CD4-positive, alpha-beta T cell (primary cell): ENCODE measurements at regions not wholly inside any gene's neighbourhood (a gene's known extent, or its start where the extent isn't known, plus 50 kb on each side); places are given as distances from the start of the nearest gene placed in this dataset.
"Not testable (repeated sequence)": the region's sequence is repeated elsewhere in the genome, so short reads cannot be mapped to it uniquely, and the experiment has no call there.

Experiments used
- ATAC-seq: fragments of 200-7000 bp; cut with Tn5 transposase; one replicate; pipeline ENCODE4 v1.10.0; 2022; ENCODE audit warnings: mild to moderate bottlenecking; ENCODE audit not compliant: poor library complexity
- CTCF ChIA-PET: fragments of 350-600 bp; sonication (Branson Sonifier 250); formaldehyde crosslinking; loops from one replicate; lab custom pipeline; 2021; ENCODE audit warnings: antibody characterized with exemption, inconsistent platforms; lab: Charles Lee
- POLR2A ChIA-PET: fragments of 350-600 bp; sonication (Branson Sonifier 250); formaldehyde crosslinking; loops from one replicate; lab custom pipeline; 2021; ENCODE audit warnings: antibody characterized with exemption, inconsistent platforms; lab: Charles Lee
- DNase-seq, 14 experiments: peaks; one replicate each; pipeline ENCODE4 v3.0.0-alpha.2; 2013 to 2020; ENCODE audit warnings: mixed read lengths in 2 of 14
- H3K27ac ChIP-seq, 2 donors: one replicate each; pipeline versions ENCODE4 v1.5.1 to v1.7.0; 2013; ENCODE audit warnings: low read length in 2 of 2, low read depth in 1 of 2, mild to moderate bottlenecking in 1 of 2
- H3K27me3 ChIP-seq, 2 experiments: 1 replicate in 1 of 2; 2 replicates in 1 of 2; pipeline versions ENCODE4 v1.6.1 to v1.7.0; 2013; ENCODE audit warnings: low read length in 2 of 2, control low read depth in 1 of 2, mild to moderate bottlenecking in 1 of 2, moderate library complexity in 1 of 2; ENCODE audit not compliant: insufficient read depth in 2 of 2, control insufficient read depth in 1 of 2
- H3K36me3 ChIP-seq: one replicate; pipeline ENCODE4 v1.6.1; 2013; ENCODE audit warnings: low read length, control low read depth; ENCODE audit not compliant: insufficient read depth
- H3K4me1 ChIP-seq: one replicate; pipeline ENCODE4 v1.6.1; 2013; ENCODE audit warnings: low read length, control low read depth; ENCODE audit not compliant: insufficient read depth
- H3K4me3 ChIP-seq: one replicate; pipeline ENCODE4 v1.5.1; 2013; ENCODE audit warnings: mild to moderate bottlenecking, low read length, moderate library complexity
- H3K9me3 ChIP-seq, 2 experiments: 1 replicate in 1 of 2; 2 replicates in 1 of 2; pipeline versions ENCODE4 v1.6.1 to v1.7.0; 2013; ENCODE audit warnings: low read length in 2 of 2, mild to moderate bottlenecking in 2 of 2, control low read depth in 1 of 2, moderate library complexity in 1 of 2; ENCODE audit not compliant: control insufficient read depth in 1 of 2, insufficient read depth in 1 of 2
- H3K27ac Mint-ChIP-seq: one replicate; pipeline ENCODE4 v1.8.0; 2020; ENCODE audit warnings: mixed read lengths
- H3K27me3 Mint-ChIP-seq: one replicate; pipeline ENCODE4 v1.8.0; 2021; ENCODE audit warnings: mixed read lengths
- H3K36me3 Mint-ChIP-seq: one replicate; pipeline ENCODE4 v1.8.0; 2021; ENCODE audit warnings: low read depth, mixed read lengths
- H3K4me1 Mint-ChIP-seq: one replicate; pipeline ENCODE4 v1.8.0; 2021; ENCODE audit warnings: low read depth, mixed read lengths
- H3K4me3 Mint-ChIP-seq: one replicate; pipeline ENCODE4 v1.8.0; 2020; ENCODE audit warnings: mild to moderate bottlenecking, mixed read lengths
- H3K9me3 Mint-ChIP-seq: one replicate; pipeline ENCODE4 v1.8.0; 2020; ENCODE audit warnings: mixed read lengths
- intact Hi-C, 2 experiments: fragments of 100-400 bp; cut with DNase I in 1 of 2; cut with micrococcal nuclease in 1 of 2; formaldehyde crosslinking; loops; one replicate each; pipeline versions ENCODE4 v1.15.1 to v1.9.0; 2023 to 2025; cut with DNase I, micrococcal nuclease
- TF ChIP-seq, protein P1 (sequence below): fragments of 200-600 bp; IDR thresholded peaks from one replicate; pipeline ENCODE4 v1.8.0; 2022; ENCODE audit warnings: antibody characterized with exemption, mild to moderate bottlenecking

DNA sequence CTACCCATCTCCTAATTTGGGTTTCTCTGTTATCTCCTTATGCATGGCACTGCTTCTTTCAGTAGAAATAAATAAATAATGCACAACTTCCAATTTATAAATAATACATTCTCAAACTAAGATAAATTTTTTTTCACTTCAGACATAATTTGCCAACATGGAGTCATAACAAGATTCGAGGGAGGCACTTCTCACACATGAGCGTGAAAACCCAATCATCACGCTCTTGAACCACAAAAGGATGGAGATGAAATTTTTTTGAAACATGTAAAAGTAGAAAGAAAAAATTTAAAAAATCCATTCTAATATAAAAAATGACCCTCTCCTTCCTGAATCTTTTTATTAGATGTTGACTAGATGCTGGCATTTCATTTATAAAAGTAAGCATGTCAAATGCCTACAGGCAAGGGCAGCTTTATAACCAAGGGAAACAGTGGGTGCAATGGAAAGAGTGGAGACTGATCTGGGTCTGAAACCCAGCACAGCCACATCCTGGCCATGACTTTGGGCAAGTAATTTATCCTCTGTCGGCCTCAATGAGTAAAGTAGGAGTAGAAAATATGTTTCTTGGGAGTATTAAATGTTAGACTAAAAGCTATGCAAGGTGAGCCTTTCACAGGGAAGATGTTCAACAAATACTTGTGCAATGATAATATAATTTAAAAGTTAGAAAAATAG lies 185.0 kb downstream of the STK31 start:
- Mint-ChIP-seq H3K4me1 (peaks cover 27% of the 10 kb centered on the region), H3K27ac (no peak overlapping the region), H3K9me3 (no peaks in the 10 kb centered on the region), H3K36me3 (no peaks in the 10 kb centered on the region), H3K27me3 (peaks cover 27% of the 10 kb centered on the region), H3K4me3 (peak overlapping the region; percentile 17)
- Histone ChIP-seq H3K27ac (no peak overlapping the region), H3K4me3 (no peak overlapping the region), H3K9me3 (no peaks in the 10 kb centered on the region), H3K36me3 (no peaks in the 10 kb centered on the region), H3K27me3 (peaks cover 0 to 3% of the 10 kb centered on the region in 2 experiments), H3K4me1 (peaks cover 22% of the 10 kb centered on the region)
- no peak for ATAC-seq
- CTCF ChIA-PET = no interaction called here
- intact Hi-C loops = no loop called here
- TF ChIP-seq, protein P1, sequence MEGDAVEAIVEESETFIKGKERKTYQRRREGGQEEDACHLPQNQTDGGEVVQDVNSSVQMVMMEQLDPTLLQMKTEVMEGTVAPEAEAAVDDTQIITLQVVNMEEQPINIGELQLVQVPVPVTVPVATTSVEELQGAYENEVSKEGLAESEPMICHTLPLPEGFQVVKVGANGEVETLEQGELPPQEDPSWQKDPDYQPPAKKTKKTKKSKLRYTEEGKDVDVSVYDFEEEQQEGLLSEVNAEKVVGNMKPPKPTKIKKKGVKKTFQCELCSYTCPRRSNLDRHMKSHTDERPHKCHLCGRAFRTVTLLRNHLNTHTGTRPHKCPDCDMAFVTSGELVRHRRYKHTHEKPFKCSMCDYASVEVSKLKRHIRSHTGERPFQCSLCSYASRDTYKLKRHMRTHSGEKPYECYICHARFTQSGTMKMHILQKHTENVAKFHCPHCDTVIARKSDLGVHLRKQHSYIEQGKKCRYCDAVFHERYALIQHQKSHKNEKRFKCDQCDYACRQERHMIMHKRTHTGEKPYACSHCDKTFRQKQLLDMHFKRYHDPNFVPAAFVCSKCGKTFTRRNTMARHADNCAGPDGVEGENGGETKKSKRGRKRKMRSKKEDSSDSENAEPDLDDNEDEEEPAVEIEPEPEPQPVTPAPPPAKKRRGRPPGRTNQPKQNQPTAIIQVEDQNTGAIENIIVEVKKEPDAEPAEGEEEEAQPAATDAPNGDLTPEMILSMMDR = no peak
- no peak for DNase-seq
- POLR2A ChIA-PET = no interaction called here

DNA sequence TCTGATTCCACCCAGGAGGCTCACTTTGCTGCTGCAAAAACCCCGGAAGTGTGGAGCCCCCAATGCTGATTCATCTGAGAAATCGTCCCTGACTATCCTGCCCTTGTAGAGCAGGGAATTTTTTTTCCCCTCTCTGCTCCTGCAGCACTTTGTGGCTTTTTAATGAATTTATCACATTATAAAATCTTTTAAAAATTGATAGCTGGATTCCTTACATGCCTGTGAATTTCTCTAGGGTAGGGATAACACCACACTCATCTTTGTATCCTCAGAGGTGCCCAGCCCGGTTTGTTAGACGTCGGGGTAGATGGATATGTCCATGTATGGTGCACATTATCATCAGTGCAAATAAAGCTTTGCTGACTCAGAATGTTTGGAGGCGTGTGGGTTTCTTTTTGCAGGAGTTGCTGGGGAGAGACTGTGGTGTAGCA lies 185.7 kb downstream of the STK31 start:
- intact Hi-C loops = no loop called here
- Histone ChIP-seq H3K4me3 (no peak overlapping the region), H3K4me1 (peaks cover 22% of the 10 kb centered on the region), H3K27ac (no peak overlapping the region), H3K9me3 (no peaks in the 10 kb centered on the region), H3K36me3 (no peaks in the 10 kb centered on the region), H3K27me3 (peaks cover 0 to 3% of the 10 kb centered on the region in 2 experiments)
- no peak overlapping the region for H3K27ac Mint-ChIP-seq
- ATAC-seq (no peak), DNase-seq (no peak)
- no peaks in the 10 kb centered on the region for H3K9me3 Mint-ChIP-seq
- H3K4me3 Mint-ChIP-seq = no peak overlapping the region
- H3K4me1 Mint-ChIP-seq = peaks cover 27% of the 10 kb centered on the region
- TF ChIP-seq, protein P1 = no peak
- ChIA-PET CTCF (no interaction called here), POLR2A (no interaction called here)
- H3K27me3 Mint-ChIP-seq = peaks cover 27% of the 10 kb centered on the region
- H3K36me3 Mint-ChIP-seq = no peaks in the 10 kb centered on the region

DNA sequence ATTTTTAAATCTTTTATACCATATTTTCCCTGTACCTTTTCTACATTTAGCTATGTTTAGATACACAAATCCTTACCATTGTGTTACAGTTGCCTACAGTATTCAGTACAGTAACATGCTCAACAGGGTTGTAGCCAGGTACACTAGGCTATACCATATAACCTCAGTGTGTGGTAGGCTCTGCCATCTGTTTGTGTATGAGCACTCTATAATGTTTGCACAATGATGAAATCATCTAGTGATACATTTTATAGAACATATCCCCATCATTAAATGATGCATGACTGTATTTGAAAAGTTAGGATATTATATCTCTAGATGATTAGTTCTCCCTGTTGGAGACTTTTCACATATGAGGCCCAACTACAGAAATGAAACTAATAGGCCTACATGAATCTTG lies 188.6 kb downstream of the STK31 start:
- Mint-ChIP-seq H3K4me1 (peaks cover 22% of the 10 kb centered on the region), H3K27me3 (peaks cover 34% of the 10 kb centered on the region), H3K36me3 (no peaks in the 10 kb centered on the region), H3K27ac (no peak overlapping the region), H3K4me3 (no peak overlapping the region), H3K9me3 (no peaks in the 10 kb centered on the region)
- ChIA-PET CTCF (interaction anchor here (0.7 kb wide), 1 partner anchor 217 kb away, joined by 3 read pairs; no protein-coding TSS in a partner anchor), POLR2A (no interaction called here)
- no peaks in the 10 kb centered on the region for H3K9me3 ChIP-seq
- peaks cover 22% of the 10 kb centered on the region for H3K4me1 ChIP-seq
- intact Hi-C loops = no loop called here
- TF ChIP-seq, protein P1 = no peak
- no peak overlapping the region for H3K4me3 ChIP-seq
- peaks cover 0 to 3% of the 10 kb centered on the region in 2 experiments for H3K27me3 ChIP-seq
- ATAC-seq (no peak), DNase-seq (no peak)
- H3K27ac ChIP-seq = no peak overlapping the region
- H3K36me3 ChIP-seq = no peaks in the 10 kb centered on the region

DNA sequence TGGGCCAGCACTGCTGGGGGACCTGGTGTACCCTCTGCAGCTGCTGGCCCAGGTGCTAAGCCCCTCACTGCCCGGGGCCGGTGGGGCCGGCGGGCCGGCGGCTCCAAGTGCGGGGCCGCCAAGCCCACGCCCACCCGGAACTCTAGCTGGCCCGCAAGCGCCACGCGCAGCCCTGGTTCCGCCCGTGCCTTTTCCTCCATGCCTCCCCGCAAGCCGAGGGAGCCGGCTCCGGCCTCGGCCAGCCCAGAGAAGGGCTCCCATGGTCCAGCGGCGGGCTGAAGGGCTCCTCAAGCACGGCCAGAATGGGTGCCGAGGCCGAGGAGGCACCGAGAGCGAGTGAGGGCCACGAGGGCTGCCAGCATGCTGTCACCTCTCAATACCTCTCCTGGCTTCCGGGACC lies 194.9 kb downstream of the STK31 start:
- POLR2A ChIA-PET, DNase-seq, H3K36me3 Mint-ChIP-seq, H3K4me1 ChIP-seq, H3K4me3 Mint-ChIP-seq, H3K36me3 ChIP-seq, intact Hi-C loops, ATAC-seq, H3K27ac Mint-ChIP-seq, H3K27me3 ChIP-seq, H3K27ac ChIP-seq, H3K4me3 ChIP-seq, H3K9me3 Mint-ChIP-seq, H3K4me1 Mint-ChIP-seq, CTCF ChIA-PET, H3K9me3 ChIP-seq: not testable (repeated sequence)
- H3K27me3 Mint-ChIP-seq = peaks cover 25% of the 10 kb centered on the region
